ENCODE measurements at regions not wholly inside any gene's neighbourhood (a gene's known extent, or its start where the extent isn't known, plus 50 kb on each side); places are given as distances from the start of the nearest gene placed in this dataset.

DNA sequence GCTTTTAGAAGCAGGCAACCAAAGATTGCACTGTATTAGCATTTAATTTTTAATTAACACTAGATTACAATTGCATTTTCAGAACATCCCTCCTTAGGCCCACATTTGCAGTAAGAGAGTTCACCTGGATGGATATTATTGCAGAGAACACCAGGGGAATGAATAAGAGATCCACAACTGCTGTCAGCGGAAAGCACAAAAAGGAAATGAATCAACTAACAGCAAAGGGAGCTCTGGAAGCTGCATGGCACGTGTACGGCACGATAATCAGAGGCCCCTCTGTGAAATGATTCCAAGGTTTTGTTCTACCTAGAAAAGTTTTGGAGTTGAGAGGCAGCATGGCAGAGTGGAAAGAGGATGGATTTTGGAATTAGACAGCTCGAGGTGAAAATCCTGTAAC lies 361.2 kb upstream of the C9orf72 start:
- Histone ChIP-seq H3K79me2 (ENCODE audit: control insufficient read depth, insufficient read depth, low read length) (no peaks in the 10 kb centered on the region), H3K27me3 (ENCODE audit: control insufficient read depth, extremely low read depth, insufficient read depth, low read length) (no peaks in the 10 kb centered on the region), H3K36me3 (ENCODE audit: control insufficient read depth in 2 of 2, extremely low read depth in 1 of 2, insufficient read depth in 2 of 2, low read length in 2 of 2) (no peaks in the 10 kb centered on the region), H3K4me3 (ENCODE audit: control insufficient read depth in 2 of 3, extremely low read depth in 1 of 3, insufficient read depth in 2 of 3, low read depth in 1 of 3, low read length in 3 of 3) (no peak overlapping the region), H3K27ac (ENCODE audit: control insufficient read depth, insufficient read depth, low read length) (no peak overlapping the region), H4K20me1 (ENCODE audit: control insufficient read depth, extremely low read depth, insufficient read depth, low read length) (no peaks in the 10 kb centered on the region), H3K9me1 (ENCODE audit: control insufficient read depth, extremely low read depth, insufficient read depth, low read length) (no peaks in the 10 kb centered on the region), H3K9me3 (ENCODE audit: control insufficient read depth, low read depth, low read length) (no peaks in the 10 kb centered on the region), H3K4me1 (ENCODE audit: control insufficient read depth, extremely low read depth, insufficient read depth, low read length) (no peaks in the 10 kb centered on the region), H3K9ac (ENCODE audit: control insufficient read depth, extremely low read depth, insufficient read depth, low read length) (no peak overlapping the region), H3K4me2 (ENCODE audit: control insufficient read depth, extremely low read depth, insufficient read depth, low read depth, low read length) (no peak overlapping the region), H2AFZ (ENCODE audit: control insufficient read depth, low read length) (no peak overlapping the region)
- TF ChIP-seq, protein P1, sequence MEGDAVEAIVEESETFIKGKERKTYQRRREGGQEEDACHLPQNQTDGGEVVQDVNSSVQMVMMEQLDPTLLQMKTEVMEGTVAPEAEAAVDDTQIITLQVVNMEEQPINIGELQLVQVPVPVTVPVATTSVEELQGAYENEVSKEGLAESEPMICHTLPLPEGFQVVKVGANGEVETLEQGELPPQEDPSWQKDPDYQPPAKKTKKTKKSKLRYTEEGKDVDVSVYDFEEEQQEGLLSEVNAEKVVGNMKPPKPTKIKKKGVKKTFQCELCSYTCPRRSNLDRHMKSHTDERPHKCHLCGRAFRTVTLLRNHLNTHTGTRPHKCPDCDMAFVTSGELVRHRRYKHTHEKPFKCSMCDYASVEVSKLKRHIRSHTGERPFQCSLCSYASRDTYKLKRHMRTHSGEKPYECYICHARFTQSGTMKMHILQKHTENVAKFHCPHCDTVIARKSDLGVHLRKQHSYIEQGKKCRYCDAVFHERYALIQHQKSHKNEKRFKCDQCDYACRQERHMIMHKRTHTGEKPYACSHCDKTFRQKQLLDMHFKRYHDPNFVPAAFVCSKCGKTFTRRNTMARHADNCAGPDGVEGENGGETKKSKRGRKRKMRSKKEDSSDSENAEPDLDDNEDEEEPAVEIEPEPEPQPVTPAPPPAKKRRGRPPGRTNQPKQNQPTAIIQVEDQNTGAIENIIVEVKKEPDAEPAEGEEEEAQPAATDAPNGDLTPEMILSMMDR (optimal IDR thresholded peaks at IDR 0.05 in 1 of 3, IDR thresholded peaks at IDR 0.05 in 1 of 3, conservative IDR thresholded peaks at IDR 0.05 in 1 of 3; ENCODE audit: extremely low read depth in 1 of 3, insufficient read depth in 2 of 3, low read length in 3 of 3) = no peak
- TF ChIP-seq EZH2 (IDR thresholded peaks at IDR 0.05; ENCODE audit: low read length) = no peak
- dilution Hi-C loops (cut with MboI; ENCODE audit: extremely low pct_ligation_motif_present, low sequenced_read_pairs) = no loop called here
- FAIRE-seq = no peak
- no peak for DNase-seq (ENCODE audit: low read depth, low spot score)

DNA sequence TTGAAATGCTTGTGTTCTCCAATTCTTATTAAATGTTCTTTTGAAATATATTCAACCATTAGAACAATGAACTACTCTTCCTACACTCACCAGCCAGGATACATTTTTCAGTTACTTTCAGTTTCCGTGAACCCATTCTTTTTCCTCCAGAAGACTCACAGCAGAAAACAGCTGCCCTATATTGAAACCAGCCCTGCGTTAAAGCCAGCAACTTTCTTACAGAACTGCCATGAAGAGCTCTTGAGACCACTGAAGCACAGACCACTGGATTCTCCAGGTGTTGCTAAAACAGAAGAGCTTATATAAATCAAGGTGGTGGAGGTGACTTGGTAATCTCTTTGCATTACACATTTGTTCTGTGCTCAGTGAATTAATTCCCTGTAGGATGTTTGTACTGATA lies 365.9 kb upstream of the C9orf72 start:
- DNase-seq (ENCODE audit: low read depth, low spot score) (no peak), FAIRE-seq (no peak)
- no peak overlapping the region for H3K4me3 ChIP-seq (ENCODE audit: control insufficient read depth in 2 of 3, extremely low read depth in 1 of 3, insufficient read depth in 2 of 3, low read depth in 1 of 3, low read length in 3 of 3)
- H3K9me1 ChIP-seq (ENCODE audit: control insufficient read depth, extremely low read depth, insufficient read depth, low read length) = no peaks in the 10 kb centered on the region
- no peaks in the 10 kb centered on the region for H3K27me3 ChIP-seq (ENCODE audit: control insufficient read depth, extremely low read depth, insufficient read depth, low read length)
- dilution Hi-C loops (cut with MboI; ENCODE audit: extremely low pct_ligation_motif_present, low sequenced_read_pairs) = no loop called here
- TF ChIP-seq, protein P1 (optimal IDR thresholded peaks at IDR 0.05 in 1 of 3, IDR thresholded peaks at IDR 0.05 in 1 of 3, conservative IDR thresholded peaks at IDR 0.05 in 1 of 3; ENCODE audit: extremely low read depth in 1 of 3, insufficient read depth in 2 of 3, low read length in 3 of 3) = no peak
- TF ChIP-seq EZH2 (IDR thresholded peaks at IDR 0.05; ENCODE audit: low read length) = no peak
- H4K20me1 ChIP-seq (ENCODE audit: control insufficient read depth, extremely low read depth, insufficient read depth, low read length) = no peaks in the 10 kb centered on the region
- H3K27ac ChIP-seq (ENCODE audit: control insufficient read depth, insufficient read depth, low read length) = no peak overlapping the region
- no peaks in the 10 kb centered on the region for H3K36me3 ChIP-seq (ENCODE audit: control insufficient read depth in 2 of 2, extremely low read depth in 1 of 2, insufficient read depth in 2 of 2, low read length in 2 of 2)
- H3K79me2 ChIP-seq (ENCODE audit: control insufficient read depth, insufficient read depth, low read length) = no peaks in the 10 kb centered on the region
- no peak overlapping the region for H3K9ac ChIP-seq (ENCODE audit: control insufficient read depth, extremely low read depth, insufficient read depth, low read length)
- no peak overlapping the region for H2AFZ ChIP-seq (ENCODE audit: control insufficient read depth, low read length)
- no peak overlapping the region for H3K4me2 ChIP-seq (ENCODE audit: control insufficient read depth, extremely low read depth, insufficient read depth, low read depth, low read length)
- no peaks in the 10 kb centered on the region for H3K9me3 ChIP-seq (ENCODE audit: control insufficient read depth, low read depth, low read length)
- no peaks in the 10 kb centered on the region for H3K4me1 ChIP-seq (ENCODE audit: control insufficient read depth, extremely low read depth, insufficient read depth, low read length)

Data from keratinocyte (primary cell).